ENCODE measurements at regions not wholly inside any gene's neighbourhood (a gene's known extent, or its start where the extent isn't known, plus 50 kb on each side); places are given as distances from the start of the nearest gene placed in this dataset.

- in situ Hi-C loops (cut with MboI) (no loop called here), intact Hi-C loops (cut with micrococcal nuclease) (no loop called here)
- no TSS peak for BruUV-seq (replicated peaks)
- 0% methylated on average over 3 of the region's 3 CpGs for WGBS (ENCODE audit: insufficient coverage, low coverage, missing lambda C conversion rate)
- Histone ChIP-seq H3K4me3 (no peak overlapping the region), H3K36me3 (ENCODE audit: control insufficient read depth, insufficient read depth, low read length) (no peaks in the 10 kb centered on the region), H3K27me3 (ENCODE audit: control insufficient read depth in 2 of 2, insufficient read depth in 2 of 2, low read length in 2 of 2) (no peaks in the 10 kb centered on the region), H3K27ac (ENCODE audit: extremely low read depth, low read depth, low read length) (no peak overlapping the region), H3K4me2 (ENCODE audit: insufficient read depth, low read length) (no peak overlapping the region), H2AFZ (ENCODE audit: low read depth, low read length) (no peak overlapping the region), H3K9ac (ENCODE audit: insufficient read depth in 1 of 2, low read depth in 2 of 2, low read length in 2 of 2) (no peak overlapping the region), H3K79me2 (ENCODE audit: control insufficient read depth, insufficient read depth, low read length) (no peaks in the 10 kb centered on the region), H3K9me3 (replicated peaks; ENCODE audit: control insufficient read depth, insufficient read depth, low read depth, low read length) (no peaks in the 10 kb centered on the region), H3K4me1 (replicated peaks in 1 of 2; ENCODE audit: control insufficient read depth in 2 of 2, insufficient read depth in 2 of 2, low read length in 2 of 2) (no peaks in the 10 kb centered on the region), H3K9me1 (ENCODE audit: control insufficient read depth, insufficient read depth, low read length) (no peaks in the 10 kb centered on the region), H4K20me1 (replicated peaks; ENCODE audit: control insufficient read depth, insufficient read depth, low read length) (no peaks in the 10 kb centered on the region)
- ChIA-PET CTCF (ENCODE audit: low intra/inter-chr PET ratio) (no interaction called here), POLR2A (no interaction called here)
- FAIRE-seq: no peak
- no peak for DNase-seq (ENCODE audit: extremely low read depth in 1 of 4, low spot score in 3 of 4)
- no peak for ATAC-seq
- no peak for TF ChIP-seq E2F1 (CRISPR knock-in tag; IDR thresholded peaks at IDR 0.05)
- no peak for TF ChIP-seq VEZF1 (CRISPR knock-in tag; IDR thresholded peaks at IDR 0.05)
- no peak for TF ChIP-seq RREB1 (CRISPR knock-in tag; IDR thresholded peaks at IDR 0.05)
- no peak for TF ChIP-seq KLF6 (CRISPR knock-in tag; IDR thresholded peaks at IDR 0.05; ENCODE audit: borderline replicate concordance)
- TF ChIP-seq ZNF175 (CRISPR knock-in tag; IDR thresholded peaks at IDR 0.05; ENCODE audit: low read depth): no peak
- TF ChIP-seq NR2C1 (IDR thresholded peaks at IDR 0.05): no peak
- no peak for TF ChIP-seq NR2C1 (tag; IDR thresholded peaks at IDR 0.05)
- no peak for TF ChIP-seq LARP7 (IDR thresholded peaks at IDR 0.05)
- TF ChIP-seq SMAD2 (IDR thresholded peaks at IDR 0.05; ENCODE audit: low read depth, low read length): no peak
- TF ChIP-seq HINFP (tag; conservative IDR thresholded peaks at IDR 0.05; ENCODE audit: low read depth): no peak
- TF ChIP-seq CHD1 (IDR thresholded peaks at IDR 0.05; ENCODE audit: low read length): no peak
- TF ChIP-seq ZNF778 (CRISPR knock-in tag; IDR thresholded peaks at IDR 0.05): no peak
- no peak for TF ChIP-seq HMBOX1 (IDR thresholded peaks at IDR 0.05)
Measured at GRCh38 chr4:125111323-125111722, 203.4 kb upstream of the FAT4 start.
